ENCODE measurements at regions not wholly inside any gene's neighbourhood (a gene's known extent, or its start where the extent isn't known, plus 50 kb on each side); places are given as distances from the start of the nearest gene placed in this dataset.
A peak's percentile ranks its signal among the peaks of the same experiment; 100 is the strongest.

- DNase-seq: peak in 1 of 2 donors; percentile 94
- FAIRE-seq: peak; percentile 85
- H3K36me3 ChIP-seq (ENCODE audit: control insufficient read depth in 3 of 3, insufficient read depth in 2 of 3, low read depth in 1 of 3, low read length in 3 of 3): no peaks in the 10 kb centered on the region
- WGBS, 3 donors: 0 to 23% (median 10%) methylated on average over 1 of the region's 1 CpG
- no peaks in the 10 kb centered on the region for H3K27me3 ChIP-seq (ENCODE audit: control insufficient read depth in 3 of 3, insufficient read depth in 3 of 3, low read length in 3 of 3)
- H3K9me3 ChIP-seq (ENCODE audit: control insufficient read depth in 2 of 2, insufficient read depth in 1 of 2, low read depth in 1 of 2, low read length in 1 of 2): no peaks in the 10 kb centered on the region
- no peaks in the 10 kb centered on the region for H3K4me1 ChIP-seq (ENCODE audit: control insufficient read depth in 3 of 3, insufficient read depth in 2 of 3, low read depth in 1 of 3, low read length in 2 of 3)
- peak overlapping the region in 1 of 3 donors; percentile 41 for H3K27ac ChIP-seq (ENCODE audit: low read depth in 1 of 3, low read length in 2 of 3)
- H3K4me3 ChIP-seq (ENCODE audit: low read depth in 1 of 3, low read length in 3 of 3): no peak overlapping the region
Observed at GRCh38 chr4:148986951-148987350, 544.7 kb upstream of the NR3C2 start.

DNA sequence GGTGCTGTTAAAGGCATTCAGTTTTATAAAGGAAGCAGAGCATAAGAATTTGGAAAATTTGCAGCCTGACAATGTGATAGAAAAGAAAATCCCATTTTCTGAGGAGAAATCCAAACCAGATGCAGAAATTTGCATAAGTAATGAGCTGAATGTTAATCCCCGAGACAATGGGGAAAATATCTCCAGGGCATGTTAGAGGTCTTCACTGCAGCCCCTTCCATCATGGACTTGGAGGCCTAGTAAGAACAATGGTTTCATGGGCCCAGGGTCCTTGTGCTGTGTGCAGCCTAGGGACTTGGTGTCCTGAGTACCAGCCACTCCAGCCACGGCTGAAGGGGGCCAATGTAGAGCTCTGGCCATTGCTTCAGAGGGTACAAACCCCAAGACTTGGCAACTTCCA is 542.7 kb upstream of the NR3C2 start:
- Histone ChIP-seq H3K4me1 (ENCODE audit: control insufficient read depth in 3 of 3, insufficient read depth in 2 of 3, low read depth in 1 of 3, low read length in 2 of 3) (no peaks in the 10 kb centered on the region), H3K4me3 (ENCODE audit: low read depth in 1 of 3, low read length in 3 of 3) (no peak overlapping the region), H3K27me3 (ENCODE audit: control insufficient read depth in 3 of 3, insufficient read depth in 3 of 3, low read length in 3 of 3) (no peaks in the 10 kb centered on the region), H3K9me3 (ENCODE audit: control insufficient read depth in 2 of 2, insufficient read depth in 1 of 2, low read depth in 1 of 2, low read length in 1 of 2) (no peaks in the 10 kb centered on the region), H3K36me3 (ENCODE audit: control insufficient read depth in 3 of 3, insufficient read depth in 2 of 3, low read depth in 1 of 3, low read length in 3 of 3) (no peaks in the 10 kb centered on the region), H3K27ac (ENCODE audit: low read depth in 1 of 3, low read length in 2 of 3) (no peak overlapping the region)
- FAIRE-seq (no peak), DNase-seq (no peak)
- 84 to 94% (median 87%) methylated on average over 2 of the region's 2 CpGs for WGBS, 3 donors

- no peak overlapping the region for H3K27ac ChIP-seq (ENCODE audit: low read depth in 1 of 3, low read length in 2 of 3)
- FAIRE-seq (no peak), DNase-seq (no peak)
- H3K9me3 ChIP-seq (ENCODE audit: control insufficient read depth in 2 of 2, insufficient read depth in 1 of 2, low read depth in 1 of 2, low read length in 1 of 2): no peaks in the 10 kb centered on the region
- no peaks in the 10 kb centered on the region for H3K36me3 ChIP-seq (ENCODE audit: control insufficient read depth in 3 of 3, insufficient read depth in 2 of 3, low read depth in 1 of 3, low read length in 3 of 3)
- no peak overlapping the region for H3K4me3 ChIP-seq (ENCODE audit: low read depth in 1 of 3, low read length in 3 of 3)
- H3K4me1 ChIP-seq (ENCODE audit: control insufficient read depth in 3 of 3, insufficient read depth in 2 of 3, low read depth in 1 of 3, low read length in 2 of 3): no peaks in the 10 kb centered on the region
- 69 to 83% (median 69%) methylated on average over 4 of the region's 4 CpGs for WGBS, 3 donors
- no peaks in the 10 kb centered on the region for H3K27me3 ChIP-seq (ENCODE audit: control insufficient read depth in 3 of 3, insufficient read depth in 3 of 3, low read length in 3 of 3)
Observed at GRCh38 chr4:148982200-148982599, 540.0 kb upstream of the NR3C2 start.

DNA sequence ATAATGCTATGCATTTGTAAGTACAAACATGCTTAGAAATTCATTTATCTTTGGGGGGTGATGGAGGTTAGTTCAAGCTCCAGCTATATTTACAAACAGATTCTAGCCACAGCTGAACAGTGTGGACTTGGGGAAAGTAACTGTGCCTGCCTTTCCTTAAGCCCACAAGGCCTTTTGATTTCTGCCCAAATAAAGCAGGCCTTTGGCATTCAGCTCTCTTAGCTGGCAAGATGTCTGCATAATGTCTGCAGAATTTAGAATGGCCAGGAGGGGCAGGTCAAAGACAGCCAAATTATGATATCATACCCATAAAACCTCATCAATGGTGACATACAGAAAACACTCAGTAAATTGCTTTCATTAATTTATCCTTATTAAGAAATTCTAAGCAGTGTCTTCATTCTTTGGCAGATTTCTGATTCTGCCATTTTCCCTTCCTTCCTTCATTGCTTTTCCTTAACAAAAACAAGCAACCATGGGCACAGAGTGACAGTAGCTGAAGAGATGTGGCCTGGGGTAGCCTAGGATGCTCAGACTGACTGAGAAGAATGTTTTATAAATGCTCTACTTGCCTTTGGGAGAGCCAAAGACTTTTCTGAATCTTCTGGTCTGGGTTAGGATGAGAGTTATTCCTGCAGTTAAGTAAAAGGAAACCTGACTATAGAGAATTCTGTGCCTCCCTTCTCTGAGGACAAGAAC is 538.7 kb upstream of the NR3C2 start:
- no peaks in the 10 kb centered on the region for H3K36me3 ChIP-seq (ENCODE audit: control insufficient read depth in 3 of 3, insufficient read depth in 2 of 3, low read depth in 1 of 3, low read length in 3 of 3)
- H3K27me3 ChIP-seq (ENCODE audit: control insufficient read depth in 3 of 3, insufficient read depth in 3 of 3, low read length in 3 of 3): no peaks in the 10 kb centered on the region
- H3K4me1 ChIP-seq (ENCODE audit: control insufficient read depth in 3 of 3, insufficient read depth in 2 of 3, low read depth in 1 of 3, low read length in 2 of 3): no peaks in the 10 kb centered on the region
- no peaks in the 10 kb centered on the region for H3K9me3 ChIP-seq (ENCODE audit: control insufficient read depth in 2 of 2, insufficient read depth in 1 of 2, low read depth in 1 of 2, low read length in 1 of 2)
- no peak overlapping the region for H3K27ac ChIP-seq (ENCODE audit: low read depth in 1 of 3, low read length in 2 of 3)
- H3K4me3 ChIP-seq (ENCODE audit: low read depth in 1 of 3, low read length in 3 of 3): no peak overlapping the region
- no peak for DNase-seq
- FAIRE-seq: no peak

DNA sequence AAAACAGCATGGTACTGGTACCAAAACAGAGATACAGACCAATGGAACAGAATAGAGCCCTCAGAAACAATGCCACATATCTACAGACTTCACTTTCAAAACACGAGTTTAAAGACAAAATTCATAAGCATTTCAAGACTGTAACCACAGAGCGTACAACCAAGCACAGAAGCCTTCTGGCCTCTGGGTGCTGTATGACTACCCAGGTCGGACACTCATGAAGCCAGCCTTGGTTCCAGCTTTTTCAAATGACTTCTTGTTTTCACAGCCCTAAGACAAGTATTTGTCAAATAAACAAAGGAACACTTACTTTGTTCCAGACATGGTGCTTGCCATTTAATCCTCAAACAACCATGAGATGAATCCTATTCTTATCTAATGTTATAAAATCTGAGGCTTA is 536.1 kb upstream of the NR3C2 start:
- no peak for DNase-seq
- WGBS, 3 donors: 81 to 95% (median 87%) methylated on average over 3 of the region's 3 CpGs
- Histone ChIP-seq H3K4me1 (ENCODE audit: control insufficient read depth in 3 of 3, insufficient read depth in 2 of 3, low read depth in 1 of 3, low read length in 2 of 3) (no peaks in the 10 kb centered on the region), H3K4me3 (ENCODE audit: low read depth in 1 of 3, low read length in 3 of 3) (no peak overlapping the region), H3K9me3 (ENCODE audit: control insufficient read depth in 2 of 2, insufficient read depth in 1 of 2, low read depth in 1 of 2, low read length in 1 of 2) (no peaks in the 10 kb centered on the region), H3K27ac (ENCODE audit: low read depth in 1 of 3, low read length in 2 of 3) (no peak overlapping the region), H3K36me3 (ENCODE audit: control insufficient read depth in 3 of 3, insufficient read depth in 2 of 3, low read depth in 1 of 3, low read length in 3 of 3) (no peaks in the 10 kb centered on the region), H3K27me3 (ENCODE audit: control insufficient read depth in 3 of 3, insufficient read depth in 3 of 3, low read length in 3 of 3) (no peaks in the 10 kb centered on the region)
- no peak for FAIRE-seq

GRCh38 chr4:148975464-148975863 is 533.2 kb upstream of the NR3C2 start:
- Histone ChIP-seq H3K4me3 (ENCODE audit: low read depth in 1 of 3, low read length in 3 of 3) (no peak overlapping the region), H3K27me3 (ENCODE audit: control insufficient read depth in 3 of 3, insufficient read depth in 3 of 3, low read length in 3 of 3) (no peaks in the 10 kb centered on the region), H3K36me3 (ENCODE audit: control insufficient read depth in 3 of 3, insufficient read depth in 2 of 3, low read depth in 1 of 3, low read length in 3 of 3) (no peaks in the 10 kb centered on the region), H3K9me3 (ENCODE audit: control insufficient read depth in 2 of 2, insufficient read depth in 1 of 2, low read depth in 1 of 2, low read length in 1 of 2) (no peaks in the 10 kb centered on the region), H3K27ac (ENCODE audit: low read depth in 1 of 3, low read length in 2 of 3) (no peak overlapping the region), H3K4me1 (ENCODE audit: control insufficient read depth in 3 of 3, insufficient read depth in 2 of 3, low read depth in 1 of 3, low read length in 2 of 3) (no peaks in the 10 kb centered on the region)
- 36 to 67% (median 64%) methylated on average over 1 of the region's 1 CpG for WGBS, 3 donors
- no peak for DNase-seq
- no peak for FAIRE-seq

DNA sequence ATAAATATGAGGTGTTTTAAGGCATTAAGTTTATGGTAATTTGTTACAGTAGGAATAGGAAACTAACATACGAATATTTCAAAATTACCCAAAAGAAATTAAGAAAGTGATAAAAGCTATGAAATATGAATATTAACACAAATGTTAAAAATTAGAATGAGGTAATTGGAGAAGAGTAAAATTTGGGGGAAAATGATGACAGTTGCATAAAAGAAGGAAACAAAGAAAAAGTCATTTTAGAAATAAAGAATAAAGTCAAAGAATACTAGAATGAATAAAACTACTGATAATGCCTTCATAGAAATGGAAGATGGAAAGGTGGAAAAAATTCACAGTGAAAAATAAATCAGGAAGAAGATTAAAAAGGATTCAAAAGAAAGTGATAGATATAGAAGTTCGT is 522.9 kb upstream of the NR3C2 start:
- 89 to 90% (median 89%) methylated on average over 2 of the region's 2 CpGs for WGBS, 3 donors
- Histone ChIP-seq H3K27me3 (ENCODE audit: control insufficient read depth in 3 of 3, insufficient read depth in 3 of 3, low read length in 3 of 3) (no peaks in the 10 kb centered on the region), H3K27ac (ENCODE audit: low read depth in 1 of 3, low read length in 2 of 3) (no peak overlapping the region), H3K36me3 (ENCODE audit: control insufficient read depth in 3 of 3, insufficient read depth in 2 of 3, low read depth in 1 of 3, low read length in 3 of 3) (no peaks in the 10 kb centered on the region), H3K4me3 (ENCODE audit: low read depth in 1 of 3, low read length in 3 of 3) (no peak overlapping the region), H3K4me1 (ENCODE audit: control insufficient read depth in 3 of 3, insufficient read depth in 2 of 3, low read depth in 1 of 3, low read length in 2 of 3) (no peaks in the 10 kb centered on the region), H3K9me3 (ENCODE audit: control insufficient read depth in 2 of 2, insufficient read depth in 1 of 2, low read depth in 1 of 2, low read length in 1 of 2) (peaks cover 0 to 1% of the 10 kb centered on the region in 2 donors)
- FAIRE-seq (no peak), DNase-seq (no peak)

- Histone ChIP-seq H3K27ac (ENCODE audit: low read depth in 1 of 3, low read length in 2 of 3) (no peak overlapping the region), H3K4me1 (ENCODE audit: control insufficient read depth in 3 of 3, insufficient read depth in 2 of 3, low read depth in 1 of 3, low read length in 2 of 3) (no peaks in the 10 kb centered on the region), H3K4me3 (ENCODE audit: low read depth in 1 of 3, low read length in 3 of 3) (no peak overlapping the region), H3K9me3 (ENCODE audit: control insufficient read depth in 2 of 2, insufficient read depth in 1 of 2, low read depth in 1 of 2, low read length in 1 of 2) (peaks cover 0 to 1% of the 10 kb centered on the region in 2 donors), H3K27me3 (ENCODE audit: control insufficient read depth in 3 of 3, insufficient read depth in 3 of 3, low read length in 3 of 3) (no peaks in the 10 kb centered on the region), H3K36me3 (ENCODE audit: control insufficient read depth in 3 of 3, insufficient read depth in 2 of 3, low read depth in 1 of 3, low read length in 3 of 3) (no peaks in the 10 kb centered on the region)
- DNase-seq (no peak), FAIRE-seq (no peak)
- 29 to 58% (median 43%) methylated on average over 2 of the region's 2 CpGs for WGBS, 3 donors
Observed at GRCh38 chr4:148964456-148964855, 522.2 kb upstream of the NR3C2 start.
